HUES48 (cell line): ENCODE measurements at regions not wholly inside any gene's neighbourhood (a gene's known extent, or its start where the extent isn't known, plus 50 kb on each side); places are given as distances from the start of the nearest gene placed in this dataset.
"Not testable (repeated sequence)": the region's sequence is repeated elsewhere in the genome, so short reads cannot be mapped to it uniquely, and the experiment has no call there.

Source experiments
- H3K27ac ChIP-seq: one replicate; pipeline ENCODE4 v1.7.0; 2013; ENCODE audit warnings: low read depth, low read length, inconsistent platforms
- H3K27me3 ChIP-seq: 2 replicates; pipeline ENCODE4 v1.6.1; 2013; ENCODE audit warnings: mild to moderate bottlenecking, low read length; ENCODE audit not compliant: control insufficient read depth, insufficient read depth
- H3K36me3 ChIP-seq: 2 replicates; pipeline ENCODE4 v1.6.1; 2013; ENCODE audit warnings: low read length; ENCODE audit not compliant: control insufficient read depth, insufficient read depth
- H3K4me1 ChIP-seq: 2 replicates; pipeline ENCODE4 v1.6.1; 2013; ENCODE audit warnings: mild to moderate bottlenecking, low read length; ENCODE audit not compliant: control insufficient read depth, insufficient read depth
- H3K4me3 ChIP-seq: 2 replicates; pipeline ENCODE4 v1.5.1; 2013; ENCODE audit warnings: mild to moderate bottlenecking, low read depth, low read length
- H3K9ac ChIP-seq: 2 replicates; pipeline ENCODE4 v1.6.1; 2013; ENCODE audit warnings: mild to moderate bottlenecking, low read depth, low read length, moderate library complexity
- H3K9me3 ChIP-seq: 2 replicates; pipeline ENCODE4 v1.6.1; 2013; ENCODE audit warnings: low read length; ENCODE audit not compliant: control insufficient read depth, insufficient read depth

- no peaks in the 10 kb centered on the region for H3K27me3 ChIP-seq
- H3K4me1 ChIP-seq, result no peaks in the 10 kb centered on the region
- H3K9me3 ChIP-seq, result no peaks in the 10 kb centered on the region
- no peak overlapping the region for H3K27ac ChIP-seq
- no peaks in the 10 kb centered on the region for H3K36me3 ChIP-seq
- no peak overlapping the region for H3K4me3 ChIP-seq
- no peak overlapping the region for H3K9ac ChIP-seq
Observed at GRCh38 chr10:11663763-11664555, 52.5 kb upstream of the USP6NL start.

DNA sequence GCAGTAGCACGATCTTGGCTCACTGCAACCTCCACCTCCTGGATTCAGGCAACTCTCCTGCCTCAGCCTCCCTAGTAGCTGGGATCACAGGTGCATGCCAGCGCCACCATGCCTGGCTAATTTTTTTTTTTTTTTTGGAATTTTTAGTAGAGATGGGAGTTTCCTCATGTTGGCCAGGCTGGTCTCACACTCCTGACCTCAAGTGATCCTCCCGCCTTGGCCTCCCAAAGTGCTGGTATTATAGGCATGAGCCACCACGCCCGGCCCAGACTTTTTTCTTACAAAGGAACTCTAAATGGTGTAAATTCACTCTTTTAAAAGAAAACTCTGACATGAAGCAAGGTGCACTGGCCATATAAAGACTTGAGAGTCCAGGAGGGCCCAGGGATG lies 51.7 kb upstream of the USP6NL start:
- not testable (repeated sequence) for H3K4me1 ChIP-seq, H3K36me3 ChIP-seq, H3K27ac ChIP-seq, H3K4me3 ChIP-seq, H3K9ac ChIP-seq, H3K27me3 ChIP-seq, H3K9me3 ChIP-seq

- no peak overlapping the region for H3K9ac ChIP-seq
- no peaks in the 10 kb centered on the region for H3K36me3 ChIP-seq
- no peaks in the 10 kb centered on the region for H3K4me1 ChIP-seq
- H3K27me3 ChIP-seq, result no peaks in the 10 kb centered on the region
- no peak overlapping the region for H3K4me3 ChIP-seq
- H3K27ac ChIP-seq, result no peak overlapping the region
- no peaks in the 10 kb centered on the region for H3K9me3 ChIP-seq
Observed at GRCh38 chr10:11661441-11661840, 50.0 kb upstream of the USP6NL start.
